Esophagus (tissue), 2 donors: ENCODE measurements at regions not wholly inside any gene's neighbourhood (a gene's known extent, or its start where the extent isn't known, plus 50 kb on each side); places are given as distances from the start of the nearest gene placed in this dataset.

Experiments
- H3K27ac ChIP-seq, 2 donors: one replicate each; pipeline ENCODE4 v1.5.1; 2013; ENCODE audit warnings: low read depth in 2 of 2, mild to moderate bottlenecking in 2 of 2, inconsistent platforms in 1 of 2, low read length in 1 of 2, moderate library complexity in 1 of 2
- H3K27me3 ChIP-seq, 2 donors: one replicate each; pipeline ENCODE4 v1.6.1; 2013; ENCODE audit warnings: low read length in 2 of 2, control low read depth in 1 of 2, mild to moderate bottlenecking in 1 of 2; ENCODE audit not compliant: insufficient read depth in 2 of 2, control insufficient read depth in 1 of 2
- H3K36me3 ChIP-seq, 2 donors: one replicate each; pipeline ENCODE4 v1.6.1; 2013; ENCODE audit warnings: low read length in 1 of 2; ENCODE audit not compliant: control insufficient read depth in 2 of 2, insufficient read depth in 2 of 2
- H3K4me1 ChIP-seq, 2 donors: one replicate each; pipeline ENCODE4 v1.6.1; 2013; ENCODE audit warnings: low read length in 1 of 2; ENCODE audit not compliant: control insufficient read depth in 2 of 2, insufficient read depth in 2 of 2
- H3K4me3 ChIP-seq, 2 donors: one replicate each; pipeline ENCODE4 v1.5.1; 2013; ENCODE audit warnings: low read length in 2 of 2, mild to moderate bottlenecking in 2 of 2, low read depth in 1 of 2, moderate library complexity in 1 of 2
- H3K9me3 ChIP-seq, 2 donors: one replicate each; pipeline ENCODE4 v1.6.1; 2013; ENCODE audit warnings: mild to moderate bottlenecking in 2 of 2, low read depth in 1 of 2, low read length in 1 of 2, moderate library complexity in 1 of 2; ENCODE audit not compliant: control insufficient read depth in 2 of 2, insufficient read depth in 1 of 2
- WGBS, 2 donors: extraction: QIAGEN DNeasy Blood & Tissue Kit; methylation state at CpG; one replicate each; pipeline ENCODE4 v1.1.7; 2013; 5-methylcytosine and 5-hydroxymethylcytosine counted together
- donor health status: healthy with polysubstance abuse.
- donor health status: Bipolar disorder and iron deficiency.

GRCh38 chr4:140286456-140286855 lies 87.0 kb upstream of the SCOC start:
- H3K27me3 ChIP-seq = no peaks in the 10 kb centered on the region
- no peak overlapping the region for H3K4me3 ChIP-seq
- H3K27ac ChIP-seq = no peak overlapping the region
- H3K9me3 ChIP-seq = no peaks in the 10 kb centered on the region
- WGBS, 2 donors = 85 to 88% methylated on average over 18 of the region's 18 CpGs
- H3K4me1 ChIP-seq = no peaks in the 10 kb centered on the region
- no peaks in the 10 kb centered on the region for H3K36me3 ChIP-seq

- Histone ChIP-seq H3K27me3 (no peaks in the 10 kb centered on the region), H3K4me3 (no peak overlapping the region), H3K27ac (no peak overlapping the region), H3K9me3 (no peaks in the 10 kb centered on the region), H3K4me1 (no peaks in the 10 kb centered on the region), H3K36me3 (no peaks in the 10 kb centered on the region)
- 88 to 89% methylated on average over 2 of the region's 2 CpGs for WGBS, 2 donors
Measured at GRCh38 chr4:140284456-140284855, 89.0 kb upstream of the SCOC start.

DNA sequence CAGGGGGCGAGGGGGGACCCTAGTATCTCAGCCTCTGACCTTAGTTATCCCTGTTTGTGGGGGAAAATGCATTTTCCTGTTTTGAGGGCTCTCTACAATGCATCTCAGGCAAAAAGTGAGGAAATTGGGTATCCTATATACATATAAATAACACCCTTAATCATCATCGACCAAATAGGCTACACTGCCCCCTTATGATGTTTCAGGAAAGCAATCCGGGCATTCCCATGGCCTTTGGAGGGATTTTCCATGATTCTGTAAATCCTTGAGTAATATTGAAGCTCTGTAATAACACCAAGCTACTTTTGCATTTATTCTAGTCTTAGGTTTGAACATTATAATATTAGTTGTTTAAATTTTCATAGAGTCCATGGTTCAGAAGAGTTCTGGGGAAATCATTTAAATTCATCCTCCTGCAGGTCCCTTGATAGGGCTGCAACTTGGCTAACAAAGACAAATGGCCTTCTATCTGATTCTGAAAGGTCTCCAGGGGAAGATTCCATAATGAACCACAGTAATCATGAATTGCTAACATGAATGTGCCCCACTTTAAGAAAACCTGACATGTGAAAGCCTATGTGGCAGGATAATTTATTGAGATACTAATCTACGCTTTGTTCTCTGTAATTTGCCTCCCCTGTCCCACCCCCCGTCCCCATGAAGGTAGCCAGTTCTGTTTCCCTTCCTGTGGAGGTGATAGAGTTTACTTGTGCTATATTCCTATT lies 91.5 kb upstream of the SCOC start:
- H3K4me3 ChIP-seq = no peak overlapping the region
- H3K36me3 ChIP-seq = no peaks in the 10 kb centered on the region
- 80 to 81% methylated on average over 5 of the region's 5 CpGs for WGBS, 2 donors
- H3K27ac ChIP-seq = no peak overlapping the region
- no peaks in the 10 kb centered on the region for H3K27me3 ChIP-seq
- H3K4me1 ChIP-seq = no peaks in the 10 kb centered on the region
- no peaks in the 10 kb centered on the region for H3K9me3 ChIP-seq

DNA sequence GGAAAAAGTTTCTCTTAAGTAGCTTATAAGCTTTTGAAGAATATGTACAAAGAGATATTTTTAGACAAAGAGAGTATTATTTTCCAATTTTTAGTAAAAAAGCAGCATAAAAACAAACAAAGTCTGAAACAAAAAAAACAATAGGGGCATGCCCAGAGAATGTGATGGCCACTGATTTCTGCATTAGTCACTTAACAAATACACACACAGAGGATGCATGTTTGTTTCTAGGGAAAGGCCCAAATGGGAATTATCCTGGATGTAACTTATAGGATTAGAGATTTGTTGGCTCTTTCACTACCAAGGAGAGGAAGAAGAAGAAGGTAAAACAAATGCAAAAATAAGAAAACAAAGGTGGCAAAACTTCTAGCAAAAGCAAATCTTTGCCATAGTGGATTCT lies 95.9 kb upstream of the SCOC start:
- no peak overlapping the region for H3K27ac ChIP-seq
- no peaks in the 10 kb centered on the region for H3K9me3 ChIP-seq
- no peaks in the 10 kb centered on the region for H3K36me3 ChIP-seq

GRCh38 chr4:140271553-140271952 lies 101.9 kb upstream of the SCOC start:
- 84 to 87% methylated on average over 4 of the region's 4 CpGs for WGBS, 2 donors
- Histone ChIP-seq H3K36me3 (no peaks in the 10 kb centered on the region), H3K27ac (no peak overlapping the region), H3K4me3 (no peak overlapping the region), H3K27me3 (no peaks in the 10 kb centered on the region), H3K9me3 (no peaks in the 10 kb centered on the region), H3K4me1 (no peaks in the 10 kb centered on the region)

More for the DNA sequence above, 95.9 kb upstream of the SCOC start:
- H3K4me3 ChIP-seq = no peak overlapping the region
- no peaks in the 10 kb centered on the region for H3K27me3 ChIP-seq
- H3K4me1 ChIP-seq = no peaks in the 10 kb centered on the region

DNA sequence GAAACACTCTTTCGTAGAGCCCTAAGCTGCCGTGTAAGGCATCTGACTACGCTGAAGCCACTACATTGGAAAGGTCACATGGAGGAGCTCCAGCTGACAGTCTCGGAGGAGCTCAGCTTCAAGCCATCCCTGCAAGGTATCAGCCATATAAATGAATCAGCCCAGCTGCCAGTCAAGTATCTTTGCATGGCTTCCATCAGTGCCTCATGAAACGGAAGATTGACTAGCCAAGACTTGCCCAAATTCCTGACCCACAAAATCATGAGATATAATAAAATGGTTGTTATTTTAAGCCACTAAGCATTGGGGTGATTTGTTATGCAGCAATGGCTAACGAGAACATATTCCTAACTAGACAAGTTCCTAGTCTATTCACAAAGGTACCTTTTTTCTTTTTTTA lies 104.1 kb upstream of the SCOC start:
- 84 to 87% methylated on average over 6 of the region's 6 CpGs for WGBS, 2 donors

DNA sequence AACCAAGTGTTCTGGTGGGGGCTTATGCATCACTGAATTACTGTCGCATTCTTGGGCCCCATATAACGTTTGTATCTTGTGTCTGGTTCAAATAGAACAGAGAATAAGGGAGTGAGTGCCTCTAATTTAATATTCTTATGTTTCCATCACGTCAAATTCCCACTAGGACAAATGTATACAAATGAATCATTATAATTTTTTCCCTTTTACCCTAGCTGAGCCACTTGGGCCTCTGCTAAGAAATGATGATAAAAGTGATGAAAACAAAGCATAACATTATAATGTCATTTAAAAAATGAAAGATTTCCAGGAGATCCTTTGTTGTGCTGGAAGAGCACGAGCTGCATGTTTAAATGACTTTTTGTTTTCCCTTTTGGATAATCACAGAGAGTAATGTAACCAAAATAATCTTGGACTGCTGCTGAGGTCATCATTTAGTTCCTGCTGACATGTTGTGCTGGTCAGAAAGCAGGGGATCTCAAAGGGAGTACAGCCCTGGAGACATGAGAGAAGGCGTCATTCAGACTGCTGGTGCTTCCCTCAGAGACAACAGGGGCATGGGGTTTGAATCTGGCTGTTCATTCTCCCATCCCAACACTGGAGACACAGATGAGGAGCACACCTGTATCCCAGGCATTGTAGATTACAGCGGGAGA lies 105.1 kb upstream of the SCOC start:
- Histone ChIP-seq H3K9me3 (no peaks in the 10 kb centered on the region), H3K27me3 (no peaks in the 10 kb centered on the region), H3K4me3 (no peak overlapping the region), H3K36me3 (no peaks in the 10 kb centered on the region), H3K4me1 (no peaks in the 10 kb centered on the region), H3K27ac (no peak overlapping the region)
- 71 to 72% methylated on average over 6 of the region's 6 CpGs for WGBS, 2 donors

More for the DNA sequence above, 104.1 kb upstream of the SCOC start:
- Histone ChIP-seq H3K27me3 (no peaks in the 10 kb centered on the region), H3K36me3 (no peaks in the 10 kb centered on the region), H3K4me3 (no peak overlapping the region), H3K4me1 (no peaks in the 10 kb centered on the region), H3K27ac (no peak overlapping the region), H3K9me3 (no peaks in the 10 kb centered on the region)

- Histone ChIP-seq H3K36me3 (no peaks in the 10 kb centered on the region), H3K27ac (no peak overlapping the region), H3K27me3 (no peaks in the 10 kb centered on the region), H3K9me3 (no peaks in the 10 kb centered on the region), H3K4me1 (no peaks in the 10 kb centered on the region), H3K4me3 (no peak overlapping the region)
- WGBS, 2 donors = 75 to 81% methylated on average over 14 of the region's 14 CpGs
Measured at GRCh38 chr4:140267576-140267975, 105.9 kb upstream of the SCOC start.

DNA sequence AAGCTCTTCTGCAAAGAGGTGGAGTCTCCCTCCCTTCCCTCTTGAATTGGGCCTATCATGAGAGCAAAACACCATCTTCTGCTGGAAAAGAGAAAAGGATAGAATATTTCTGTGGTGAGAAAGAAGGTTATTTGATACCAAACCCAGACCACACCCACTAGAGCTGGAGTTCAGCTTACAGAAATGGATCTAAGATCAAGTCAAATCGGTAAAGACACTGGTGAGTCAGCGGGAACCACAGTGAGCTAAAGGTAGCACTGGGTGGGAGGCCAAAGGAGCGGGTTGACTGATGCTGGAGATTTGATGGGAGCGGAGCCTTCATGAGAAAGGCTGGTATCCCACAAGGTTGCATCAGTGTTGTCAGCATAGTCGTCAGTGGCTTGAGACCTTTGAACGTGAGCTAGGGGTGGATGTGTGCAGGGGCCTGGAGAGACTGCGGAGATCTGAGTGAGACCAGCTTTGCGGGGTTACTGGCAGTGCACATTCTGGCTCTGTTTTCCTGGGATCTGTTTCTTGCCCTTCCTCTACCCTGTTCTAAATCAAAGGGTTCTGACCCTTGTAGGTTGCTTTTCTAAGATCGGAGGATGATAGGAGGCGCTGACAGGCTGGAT lies 106.4 kb upstream of the SCOC start:
- no peak overlapping the region for H3K4me3 ChIP-seq
- WGBS, 2 donors = 90 to 91% methylated on average over 10 of the region's 10 CpGs
- H3K36me3 ChIP-seq = no peaks in the 10 kb centered on the region
- no peaks in the 10 kb centered on the region for H3K9me3 ChIP-seq
- H3K27ac ChIP-seq = no peak overlapping the region
- H3K4me1 ChIP-seq = no peaks in the 10 kb centered on the region
- no peaks in the 10 kb centered on the region for H3K27me3 ChIP-seq

- WGBS, 2 donors = 69% methylated on average over 5 of the region's 5 CpGs
- Histone ChIP-seq H3K9me3 (no peaks in the 10 kb centered on the region), H3K27me3 (no peaks in the 10 kb centered on the region), H3K27ac (no peak overlapping the region), H3K4me3 (no peak overlapping the region), H3K36me3 (no peaks in the 10 kb centered on the region), H3K4me1 (no peaks in the 10 kb centered on the region)
Measured at GRCh38 chr4:140260227-140260626, 106.2 kb upstream of the MAML3 start.
